HCT116 (cell line): ENCODE measurements at regions not wholly inside any gene's neighbourhood (a gene's known extent, or its start where the extent isn't known, plus 50 kb on each side); places are given as distances from the start of the nearest gene placed in this dataset.

Experiments used
- EZH2 ChIP-seq: fragments of 200-600 bp; sonication (generic); IDR thresholded peaks from 2 replicates; pipeline ENCODE4 v1.6.1; 2017; ENCODE audit warnings: antibody characterized with exemption, mixed run types
- POLR2A ChIP-seq: IDR thresholded peaks from 2 replicates; pipeline ENCODE4 v1.7.0; 2011; ENCODE audit warnings: borderline replicate concordance; ENCODE audit not compliant: insufficient read depth, insufficient read length; ENCODE audit errors: extremely low read depth
- RAD21 ChIP-seq: IDR thresholded peaks from 2 replicates; pipeline ENCODE4 v1.6.1; 2012; ENCODE audit warnings: low read depth, mild to moderate bottlenecking
- SP1 ChIP-seq: IDR thresholded peaks from 2 replicates; pipeline ENCODE4 v1.6.1; 2012; ENCODE audit warnings: low read depth
- ZNF274 ChIP-seq: fragments of 200-500 bp; sonication (Bioruptor generic); IDR thresholded peaks from 2 replicates; pipeline ENCODE4 v1.6.1; 2014; ENCODE audit warnings: mild to moderate bottlenecking, low read depth, low read length, inconsistent platforms
- TF ChIP-seq, protein P1 (sequence below), 3 experiments: fragments of 200-600 bp in 1 of 3; sonication (generic) in 1 of 3; IDR thresholded peaks in 2 of 3; conservative IDR thresholded peaks in 1 of 3; 2 replicates each; pipeline ENCODE4 v1.5.1; 2012 to 2017; ENCODE audit warnings: low read depth in 2 of 3, low read length in 2 of 3, antibody characterized with exemption in 1 of 3, borderline replicate concordance in 1 of 3, control low read depth in 1 of 3, mild to moderate bottlenecking in 1 of 3, mixed read lengths in 1 of 3, mixed run types in 1 of 3, moderate library complexity in 1 of 3; ENCODE audit not compliant: insufficient read depth in 1 of 3

DNA sequence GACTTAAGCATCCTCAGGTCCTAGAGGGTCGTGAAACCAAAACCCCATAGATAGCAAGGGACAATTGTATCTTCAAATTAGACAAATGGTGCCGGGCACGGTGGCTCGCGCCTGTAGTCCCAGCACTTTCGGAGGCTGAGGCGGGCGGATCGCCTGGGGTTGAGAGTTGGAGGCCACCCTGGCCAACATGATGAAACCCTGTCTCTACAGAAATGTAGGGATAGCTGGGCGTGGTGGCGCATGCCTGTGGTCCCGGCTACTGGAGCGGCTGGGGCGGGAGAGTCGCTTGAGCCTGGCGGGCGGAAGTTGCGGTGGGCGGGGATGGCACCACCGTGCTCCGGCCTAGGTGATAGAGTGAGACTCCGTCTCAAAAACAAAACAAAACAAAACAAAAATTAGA lies 780.6 kb downstream of the BRINP3 start:
- TF ChIP-seq EZH2 (no peak), RAD21 (no peak), SP1 (no peak), POLR2A (no peak), ZNF274 (no peak)
- TF ChIP-seq, protein P1, sequence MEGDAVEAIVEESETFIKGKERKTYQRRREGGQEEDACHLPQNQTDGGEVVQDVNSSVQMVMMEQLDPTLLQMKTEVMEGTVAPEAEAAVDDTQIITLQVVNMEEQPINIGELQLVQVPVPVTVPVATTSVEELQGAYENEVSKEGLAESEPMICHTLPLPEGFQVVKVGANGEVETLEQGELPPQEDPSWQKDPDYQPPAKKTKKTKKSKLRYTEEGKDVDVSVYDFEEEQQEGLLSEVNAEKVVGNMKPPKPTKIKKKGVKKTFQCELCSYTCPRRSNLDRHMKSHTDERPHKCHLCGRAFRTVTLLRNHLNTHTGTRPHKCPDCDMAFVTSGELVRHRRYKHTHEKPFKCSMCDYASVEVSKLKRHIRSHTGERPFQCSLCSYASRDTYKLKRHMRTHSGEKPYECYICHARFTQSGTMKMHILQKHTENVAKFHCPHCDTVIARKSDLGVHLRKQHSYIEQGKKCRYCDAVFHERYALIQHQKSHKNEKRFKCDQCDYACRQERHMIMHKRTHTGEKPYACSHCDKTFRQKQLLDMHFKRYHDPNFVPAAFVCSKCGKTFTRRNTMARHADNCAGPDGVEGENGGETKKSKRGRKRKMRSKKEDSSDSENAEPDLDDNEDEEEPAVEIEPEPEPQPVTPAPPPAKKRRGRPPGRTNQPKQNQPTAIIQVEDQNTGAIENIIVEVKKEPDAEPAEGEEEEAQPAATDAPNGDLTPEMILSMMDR (IDR thresholded peaks at IDR 0.05 in 2 of 3, conservative IDR thresholded peaks at IDR 0.05 in 1 of 3; ENCODE audit: borderline replicate concordance in 1 of 3, insufficient read depth in 1 of 3, low read depth in 2 of 3, low read length in 2 of 3): no peak
